Retinal pigment epithelial cell (primary cell): ENCODE measurements at regions not wholly inside any gene's neighbourhood (a gene's known extent, or its start where the extent isn't known, plus 50 kb on each side); places are given as distances from the start of the nearest gene placed in this dataset.

Source experiments
- DNase-seq: peaks from one replicate; pipeline ENCODE4 v3.0.0-alpha.2; 2010; ENCODE audit warnings: low read depth
- H3K4me3 ChIP-seq: 2 replicates; pipeline ENCODE4 v1.5.1; 2011; ENCODE audit warnings: mild to moderate bottlenecking, low read length, control low read depth, moderate library complexity
- TF ChIP-seq, protein P1 (sequence below): conservative IDR thresholded peaks from 2 replicates; pipeline ENCODE4 v1.5.1; 2011; ENCODE audit warnings: low read depth, low read length, control low read depth, inconsistent platforms

DNA sequence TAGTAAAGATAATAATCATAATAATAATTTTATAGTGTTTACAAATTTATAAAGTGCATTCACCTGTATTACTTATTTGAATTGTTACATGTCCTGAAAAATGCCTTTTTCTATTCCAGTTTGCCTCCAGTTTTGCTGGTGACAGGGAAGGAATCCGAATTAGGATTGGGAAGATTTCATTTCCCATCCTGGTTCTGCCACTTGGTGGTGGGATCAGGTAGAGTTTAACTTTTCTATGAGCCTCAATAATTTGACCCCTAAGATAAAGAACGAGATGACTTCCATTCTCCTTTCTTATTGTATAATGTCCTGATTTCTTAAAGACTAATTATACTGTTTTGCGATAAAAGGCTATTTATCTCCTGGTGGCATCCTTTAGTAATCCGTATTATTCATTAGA lies 1090.9 kb downstream of the RAPGEF2 start:
- no peak overlapping the region for H3K4me3 ChIP-seq
- DNase-seq, result no peak
- TF ChIP-seq, protein P1, sequence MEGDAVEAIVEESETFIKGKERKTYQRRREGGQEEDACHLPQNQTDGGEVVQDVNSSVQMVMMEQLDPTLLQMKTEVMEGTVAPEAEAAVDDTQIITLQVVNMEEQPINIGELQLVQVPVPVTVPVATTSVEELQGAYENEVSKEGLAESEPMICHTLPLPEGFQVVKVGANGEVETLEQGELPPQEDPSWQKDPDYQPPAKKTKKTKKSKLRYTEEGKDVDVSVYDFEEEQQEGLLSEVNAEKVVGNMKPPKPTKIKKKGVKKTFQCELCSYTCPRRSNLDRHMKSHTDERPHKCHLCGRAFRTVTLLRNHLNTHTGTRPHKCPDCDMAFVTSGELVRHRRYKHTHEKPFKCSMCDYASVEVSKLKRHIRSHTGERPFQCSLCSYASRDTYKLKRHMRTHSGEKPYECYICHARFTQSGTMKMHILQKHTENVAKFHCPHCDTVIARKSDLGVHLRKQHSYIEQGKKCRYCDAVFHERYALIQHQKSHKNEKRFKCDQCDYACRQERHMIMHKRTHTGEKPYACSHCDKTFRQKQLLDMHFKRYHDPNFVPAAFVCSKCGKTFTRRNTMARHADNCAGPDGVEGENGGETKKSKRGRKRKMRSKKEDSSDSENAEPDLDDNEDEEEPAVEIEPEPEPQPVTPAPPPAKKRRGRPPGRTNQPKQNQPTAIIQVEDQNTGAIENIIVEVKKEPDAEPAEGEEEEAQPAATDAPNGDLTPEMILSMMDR, result no peak

DNA sequence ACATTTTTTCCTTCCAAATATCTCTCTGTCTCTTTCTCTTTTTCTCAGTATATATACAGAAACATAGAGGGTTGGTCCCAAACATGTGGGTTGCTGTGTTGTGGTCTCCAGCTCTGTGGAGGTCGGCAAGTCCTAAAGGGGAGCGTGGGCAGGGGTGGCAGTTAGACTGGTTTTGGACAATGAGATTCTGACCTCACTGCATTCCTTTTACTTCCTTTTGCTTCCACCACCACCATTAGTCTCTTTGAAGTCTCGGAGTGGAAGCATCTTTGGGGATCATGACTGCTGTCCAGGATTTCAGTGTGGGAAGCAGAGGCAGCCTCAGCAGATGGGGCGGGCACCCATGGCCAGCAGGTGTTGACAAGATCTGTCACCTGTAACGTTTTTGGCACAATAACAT lies 1091.8 kb downstream of the RAPGEF2 start:
- no peak for DNase-seq
- no peak overlapping the region for H3K4me3 ChIP-seq
- TF ChIP-seq, protein P1, result no peak

DNA sequence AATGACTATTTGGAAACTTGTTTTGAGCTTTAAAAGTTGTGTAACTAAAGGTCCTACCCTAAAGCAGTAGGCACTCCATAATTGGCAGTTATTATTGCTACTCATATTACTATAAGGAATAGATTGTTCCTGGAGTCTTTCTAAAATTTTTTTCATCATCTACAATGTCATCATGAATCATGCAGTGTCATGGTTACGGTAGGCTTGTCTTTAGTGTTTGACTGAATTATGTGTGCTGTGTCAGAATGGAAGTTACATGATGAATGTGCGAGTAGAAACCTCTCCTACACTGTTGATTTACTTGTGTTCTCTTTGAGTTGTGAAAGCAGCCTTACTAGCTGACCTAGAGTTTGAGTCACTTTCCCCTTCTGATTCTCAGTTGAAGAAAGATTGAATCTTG lies 1099.9 kb downstream of the RAPGEF2 start:
- TF ChIP-seq, protein P1, result no peak
- DNase-seq, result no peak
- no peak overlapping the region for H3K4me3 ChIP-seq

DNA sequence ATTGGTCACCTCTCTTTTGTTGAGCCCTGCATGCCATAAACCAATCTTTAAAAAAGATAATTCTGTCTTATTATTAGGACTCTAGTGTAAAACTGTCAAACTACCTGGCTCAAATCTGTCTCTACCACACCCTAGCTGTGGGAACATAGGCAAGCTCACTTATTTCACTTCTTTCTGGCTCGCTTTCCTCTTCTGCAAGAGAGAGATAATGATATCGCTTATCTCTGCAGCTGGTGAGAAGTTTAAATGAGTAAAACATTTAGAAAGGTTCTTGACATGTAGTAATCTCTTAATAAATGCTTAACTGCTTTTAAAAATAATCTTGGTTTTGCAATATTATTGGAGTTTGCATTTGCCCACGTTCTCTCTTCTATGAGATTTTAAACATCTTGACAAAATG lies 1109.2 kb downstream of the RAPGEF2 start:
- TF ChIP-seq, protein P1, result no peak
- DNase-seq, result no peak

DNA sequence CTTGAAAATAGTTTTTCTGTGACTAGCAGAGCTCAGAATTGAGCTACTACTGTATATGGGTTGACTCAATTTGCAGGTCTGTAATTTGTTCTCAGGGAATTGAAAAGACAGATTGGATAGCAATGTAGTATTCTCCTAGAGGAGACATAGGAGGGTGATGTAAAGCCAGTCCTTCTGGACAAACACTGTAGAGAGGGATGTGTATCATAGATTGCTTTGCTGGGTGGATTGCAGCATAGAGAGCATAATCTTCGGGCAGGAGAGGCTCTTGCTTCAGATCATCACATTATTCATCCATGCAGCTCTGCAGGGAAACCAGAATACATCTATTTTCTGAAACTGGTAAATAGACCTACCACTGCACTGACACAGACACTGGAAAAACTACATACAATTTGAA lies 1110.5 kb downstream of the RAPGEF2 start:
- TF ChIP-seq, protein P1, result no peak
- H3K4me3 ChIP-seq, result no peak overlapping the region
- no peak for DNase-seq

More for the DNA sequence above, 1109.2 kb downstream of the RAPGEF2 start:
- no peak overlapping the region for H3K4me3 ChIP-seq

DNA sequence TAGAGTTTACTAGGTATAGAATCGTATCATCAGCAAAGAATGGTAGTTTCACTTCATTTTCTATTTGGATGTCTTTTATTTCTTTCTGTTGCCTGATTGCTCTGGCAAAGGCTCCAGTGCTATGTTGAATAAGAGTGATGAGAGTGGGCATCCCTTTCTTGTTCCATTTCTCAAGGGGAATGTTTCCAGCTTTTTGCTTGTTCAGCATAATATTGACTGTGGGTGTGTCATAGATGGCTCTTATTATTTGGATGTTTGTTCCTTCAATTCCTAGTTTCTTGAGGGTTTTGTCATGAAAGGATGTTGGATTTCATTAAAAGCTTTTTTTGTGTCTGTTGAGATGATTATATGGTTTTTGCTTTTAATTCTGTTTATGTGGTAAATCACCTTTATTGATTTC lies 1114.5 kb downstream of the RAPGEF2 start:
- no peak overlapping the region for H3K4me3 ChIP-seq
- TF ChIP-seq, protein P1, result no peak
- DNase-seq, result no peak

DNA sequence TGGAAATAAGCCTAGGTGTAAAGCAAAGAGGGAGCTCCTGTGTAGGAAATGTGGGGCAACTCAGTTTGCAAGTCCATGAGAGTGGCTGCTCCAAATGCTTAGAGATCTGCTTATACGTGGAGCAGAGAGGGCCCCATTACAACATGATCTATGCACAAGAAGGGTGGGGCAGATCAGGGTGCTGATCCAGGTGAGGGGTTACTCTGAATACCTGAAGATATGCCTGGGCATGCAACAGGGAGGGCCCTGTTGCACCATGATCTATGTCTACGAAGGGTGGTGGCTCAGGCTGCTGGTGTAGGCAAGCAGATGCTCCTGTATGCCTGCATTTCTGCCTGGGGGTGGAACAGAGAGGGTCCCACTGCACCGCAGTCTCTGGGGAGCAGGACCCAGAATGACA lies 1121.2 kb downstream of the RAPGEF2 start:
- no peak overlapping the region for H3K4me3 ChIP-seq
- TF ChIP-seq, protein P1, result no peak
- DNase-seq, result no peak
